H1 (cell line): ENCODE measurements at regions not wholly inside any gene's neighbourhood (a gene's known extent, or its start where the extent isn't known, plus 50 kb on each side); places are given as distances from the start of the nearest gene placed in this dataset.

Source experiments
- CTCF ChIA-PET: fragments of 300-600 bp; sonication (Branson Sonifier 250); formaldehyde crosslinking; loops from one replicate; lab custom pipeline; 2021; ENCODE audit not compliant: partially characterized antibody; lab: Charles Lee
- POLR2A ChIA-PET: fragments of 300-600 bp; sonication (Branson Sonifier 250); formaldehyde crosslinking; loops from one replicate; lab custom pipeline; 2021; ENCODE audit warnings: inconsistent platforms; ENCODE audit not compliant: partially characterized antibody; lab: Charles Lee
- DNase-seq, 2 experiments: peaks; one replicate each; pipeline versions ENCODE4 v3.0.0 to v3.0.0-alpha.2; 2010 to 2022; ENCODE audit warnings: low spot score in 2 of 2, low read depth in 1 of 2, mixed read lengths in 1 of 2
- FAIRE-seq: peaks from 2 replicates; lab custom pipeline; 2011; peaks lifted over from hg19 to GRCh38; lab: Jason Lieb, UNC
- H2AFZ ChIP-seq: 2 replicates; pipeline ENCODE4 v1.8.1; 2012; ENCODE audit warnings: low read length, inconsistent platforms
- H2AK5ac ChIP-seq: 2 replicates; pipeline ENCODE4 v1.6.1; 2013; ENCODE audit warnings: low read depth, low read length
- H2BK120ac ChIP-seq: replicated peaks from 2 replicates; pipeline ENCODE3; 2013; ENCODE audit warnings: low read depth, low read length, inconsistent platforms
- H2BK12ac ChIP-seq: 2 replicates; pipeline ENCODE4 v1.6.1; 2013; ENCODE audit warnings: low read depth, low read length
- H2BK15ac ChIP-seq: 2 replicates; pipeline ENCODE4 v1.6.1; 2013; ENCODE audit warnings: low read length
- H2BK20ac ChIP-seq: 2 replicates; pipeline ENCODE4 v1.6.1; 2013; ENCODE audit warnings: low read length
- H2BK5ac ChIP-seq: 2 replicates; pipeline ENCODE4 v1.6.1; 2013; ENCODE audit warnings: low read depth, low read length
- H3K14ac ChIP-seq: 2 replicates; pipeline ENCODE4 v1.6.1; 2013; ENCODE audit warnings: inconsistent platforms; ENCODE audit not compliant: insufficient read length
- H3K18ac ChIP-seq: 2 replicates; pipeline ENCODE4 v1.6.1; 2013; ENCODE audit warnings: low read length; ENCODE audit errors: extremely low read depth
- H3K23ac ChIP-seq: 2 replicates; pipeline ENCODE4 v1.6.1; 2013; ENCODE audit warnings: inconsistent platforms; ENCODE audit not compliant: insufficient read length
- H3K23me2 ChIP-seq: 2 replicates; pipeline ENCODE4 v1.6.1; 2013; ENCODE audit warnings: low read depth, low read length
- H3K27ac ChIP-seq: 2 replicates; pipeline ENCODE4 v1.6.1; 2011; ENCODE audit warnings: low read depth, low read length, inconsistent platforms
- H3K27me3 ChIP-seq, 4 experiments: replicated peaks in 1 of 4; 1 replicate in 1 of 4; 2 replicates in 3 of 4; pipeline versions ENCODE4 v1.6.1 to v1.8.1; 2011 to 2013; ENCODE audit warnings: low read length in 3 of 4, mild to moderate bottlenecking in 3 of 4, inconsistent platforms in 2 of 4, mixed read lengths in 2 of 4, moderate library complexity in 1 of 4; ENCODE audit not compliant: control insufficient read depth in 3 of 4, insufficient read depth in 3 of 4; ENCODE audit errors: extremely low read depth in 1 of 4
- H3K36me3 ChIP-seq, 4 experiments: 2 replicates each; pipeline versions ENCODE4 v1.6.1 to v1.8.1; 2011 to 2013; ENCODE audit warnings: mild to moderate bottlenecking in 4 of 4, low read length in 3 of 4, moderate library complexity in 2 of 4, control low read depth in 1 of 4, inconsistent platforms in 1 of 4; ENCODE audit not compliant: insufficient read depth in 4 of 4, control insufficient read depth in 2 of 4
- H3K4ac ChIP-seq: replicated peaks from 2 replicates; pipeline ENCODE3; 2013; ENCODE audit warnings: low read length, low read depth, mixed read lengths, inconsistent platforms; ENCODE audit not compliant: insufficient read length
- H3K4me1 ChIP-seq, 4 experiments: replicated peaks in 1 of 4; 1 replicate in 1 of 4; 2 replicates in 3 of 4; pipeline versions ENCODE4 v1.6.1 to v1.8.1; 2011 to 2013; ENCODE audit warnings: low read length in 3 of 4, inconsistent platforms in 2 of 4, mixed read lengths in 1 of 4; ENCODE audit not compliant: insufficient read depth in 4 of 4, control insufficient read depth in 3 of 4
- H3K4me2 ChIP-seq, 2 experiments: 2 replicates each; pipeline versions ENCODE4 v1.6.1 to v1.8.1; 2011 to 2013; ENCODE audit warnings: low read depth in 2 of 2, low read length in 2 of 2, control low read depth in 1 of 2, inconsistent platforms in 1 of 2, mild to moderate bottlenecking in 1 of 2; ENCODE audit not compliant: insufficient read depth in 1 of 2
- H3K4me3 ChIP-seq, 4 experiments: fragments of 200-600, 300-600 bp in 1 of 4; sonication (generic), shearing (Covaris generic), sonication (Bioruptor Twin) in 1 of 4; 2 replicates each; pipeline versions ENCODE4 v1.5.1 to v1.8.1; 2011 to 2016; ENCODE audit warnings: low read length in 4 of 4, low read depth in 3 of 4, control low read depth in 2 of 4, inconsistent platforms in 2 of 4, mild to moderate bottlenecking in 2 of 4, mixed read lengths in 1 of 4, moderate library complexity in 1 of 4; ENCODE audit not compliant: insufficient read depth in 2 of 4; ENCODE audit errors: extremely low read depth in 1 of 4
- H3K56ac ChIP-seq: replicated peaks from 2 replicates; pipeline ENCODE3; 2013; ENCODE audit warnings: low read depth, mild to moderate bottlenecking, mixed read lengths, low read length, inconsistent platforms; ENCODE audit not compliant: insufficient read length
- H3K79me1 ChIP-seq: 2 replicates; pipeline ENCODE4 v1.6.1; 2013; ENCODE audit warnings: low read depth, low read length, control low read depth
- H3K79me2 ChIP-seq, 2 experiments: 2 replicates each; pipeline versions ENCODE4 v1.6.1 to v1.8.1; 2012 to 2013; ENCODE audit warnings: low read length in 2 of 2, mild to moderate bottlenecking in 2 of 2, inconsistent platforms in 1 of 2; ENCODE audit not compliant: insufficient read depth in 2 of 2, control insufficient read depth in 1 of 2
- H3K9ac ChIP-seq, 4 experiments: replicated peaks in 1 of 4; 1 replicate in 1 of 4; 2 replicates in 3 of 4; pipeline versions ENCODE4 v1.6.1 to v1.8.1; 2011 to 2013; ENCODE audit warnings: low read depth in 3 of 4, low read length in 3 of 4, control low read depth in 2 of 4, mild to moderate bottlenecking in 2 of 4, moderate library complexity in 2 of 4, inconsistent platforms in 1 of 4; ENCODE audit errors: extremely low read depth in 1 of 4
- H3K9me3 ChIP-seq, 2 experiments: 2 replicates each; pipeline versions ENCODE4 v1.6.1 to v1.8.1; 2012 to 2013; ENCODE audit warnings: mild to moderate bottlenecking in 2 of 2, moderate library complexity in 2 of 2, control low read depth in 1 of 2, inconsistent platforms in 1 of 2, low read depth in 1 of 2, low read length in 1 of 2, mixed read lengths in 1 of 2; ENCODE audit not compliant: insufficient read depth in 2 of 2
- H4K20me1 ChIP-seq, 2 experiments: replicated peaks in 1 of 2; 2 replicates each; pipeline versions ENCODE3 to v1.8.1; 2011 to 2013; ENCODE audit warnings: inconsistent platforms in 2 of 2, low read length in 2 of 2, mild to moderate bottlenecking in 1 of 2; ENCODE audit not compliant: insufficient read depth in 2 of 2, control insufficient read depth in 1 of 2
- H4K5ac ChIP-seq: 2 replicates; pipeline ENCODE4 v1.6.1; 2013; ENCODE audit warnings: low read length, low read depth, mixed read lengths, inconsistent platforms; ENCODE audit not compliant: insufficient read length
- H4K8ac ChIP-seq: 2 replicates; pipeline ENCODE4 v1.8.0; 2013; ENCODE audit warnings: mild to moderate bottlenecking, moderate library complexity, low read length, inconsistent platforms; ENCODE audit not compliant: insufficient read depth; ENCODE audit errors: extremely low read depth
- H4K91ac ChIP-seq: replicated peaks from 2 replicates; pipeline ENCODE3; 2013; ENCODE audit warnings: low read length, mixed read lengths, inconsistent platforms; ENCODE audit not compliant: insufficient read length
- ATF2 ChIP-seq: IDR thresholded peaks from 2 replicates; pipeline ENCODE4 v1.6.1; 2012; ENCODE audit warnings: low read length, inconsistent platforms
- TCF12 ChIP-seq: IDR thresholded peaks from 2 replicates; pipeline ENCODE4 v1.6.1; 2011; ENCODE audit warnings: low read depth, mild to moderate bottlenecking, low read length
- WGBS, 2 experiments: shearing (Covaris generic) in 1 of 2; methylation state at CpG; one replicate each; pipeline versions ENCODE4 v1.1.6 to v1.1.7; 2013 to 2015; ENCODE audit warnings: low lambda C conversion rate in 2 of 2, mixed read lengths in 2 of 2, inconsistent platforms in 1 of 2, low coverage in 1 of 2, missing lambda C conversion rate in 1 of 2; ENCODE audit not compliant: insufficient replicate concordance in 2 of 2, insufficient coverage in 1 of 2, insufficient read length in 1 of 2; ENCODE audit errors: extremely low coverage in 1 of 2, missing lambda C conversion rate in 1 of 2; 5-methylcytosine and 5-hydroxymethylcytosine counted together

GRCh38 chr3:152930516-152930915, 95.6 kb downstream of the P2RY1 start:
- CTCF ChIA-PET, result interaction anchor here (0.8 kb wide), 1 partner anchor 22 kb away, joined by 3 read pairs; no protein-coding TSS in a partner anchor
- TF ChIP-seq ATF2, result no peak
- TF ChIP-seq TCF12, result no peak

More at GRCh38 chr3:152930516-152930915, 95.6 kb downstream of the P2RY1 start:
- WGBS, 2 experiments, result 89% methylated on average over 2 of the region's 2 CpGs; no CpG with 5 or more reads in 1 of the 2 experiments
- Histone ChIP-seq H3K79me2 (no peaks in the 10 kb centered on the region), H2BK20ac (no peak overlapping the region), H3K27me3 (no peaks in the 10 kb centered on the region), H4K91ac (no peak overlapping the region), H3K23me2 (no peaks in the 10 kb centered on the region; the same call in 1 of the 2 replicates), H3K4me3 (no peak overlapping the region), H4K20me1 (no peaks in the 10 kb centered on the region), H4K8ac (no peak overlapping the region), H3K4me1 (peaks cover 0 to 5% (median 2%) of the 10 kb centered on the region in 4 experiments; a peak in 2 of 7 replicates), H3K79me1 (no peaks in the 10 kb centered on the region), H4K5ac (no peak overlapping the region), H3K4me2 (no peak overlapping the region), H2BK12ac (no peak overlapping the region; the same call in 1 of the 2 replicates), H3K23ac (no peak overlapping the region), H2BK120ac (no peak overlapping the region), H3K36me3 (no peaks in the 10 kb centered on the region), H3K4ac (no peak overlapping the region), H2BK5ac (no peak overlapping the region), H3K9me3 (no peaks in the 10 kb centered on the region), H3K56ac (no peak overlapping the region), H2AK5ac (no peak overlapping the region), H3K27ac (no peak overlapping the region), H3K14ac (no peak overlapping the region), H2AFZ (no peak overlapping the region; the same call in 1 of the 2 replicates), H3K18ac (no peak overlapping the region), H3K9ac (no peak overlapping the region), H2BK15ac (no peak overlapping the region)
- DNase-seq, result no peak
- POLR2A ChIA-PET, result no interaction called here
- no peak for FAIRE-seq
